Thoracic aorta (tissue), 2 donors: ENCODE measurements at regions not wholly inside any gene's neighbourhood (a gene's known extent, or its start where the extent isn't known, plus 50 kb on each side); places are given as distances from the start of the nearest gene placed in this dataset.
"Not testable (repeated sequence)": the region's sequence is repeated elsewhere in the genome, so short reads cannot be mapped to it uniquely, and the experiment has no call there.

Source experiments
- ATAC-seq: fragments of 150-250 bp; one replicate; pipeline ENCODE4 v1.8.0; 2017; ENCODE audit warnings: low read depth; ENCODE audit not compliant: insufficient number of reproducible peaks, low FRiP score
- DNase-seq: peaks from one replicate; pipeline ENCODE4 v3.0.0-alpha.2; 2020; ENCODE audit warnings: low spot score
- H3K27ac ChIP-seq, 2 donors: fragments of 200-600 bp; sonication (generic); 1 replicate in 1 of 2; 2 replicates in 1 of 2; pipeline ENCODE4 v1.5.1; 2016; ENCODE audit warnings: mild to moderate bottlenecking in 2 of 2, moderate library complexity in 2 of 2
- H3K27me3 ChIP-seq: fragments of 200-600 bp; sonication (generic); replicated peaks from 2 replicates; pipeline ENCODE4 v1.6.0; 2016; ENCODE audit warnings: mild to moderate bottlenecking; ENCODE audit not compliant: insufficient read depth
- H3K36me3 ChIP-seq: fragments of 200-600 bp; sonication (generic); one replicate; pipeline ENCODE4 v1.5.1; 2016
- H3K4me1 ChIP-seq, 2 donors: fragments of 200-600 bp; sonication (generic); 1 replicate in 1 of 2; 2 replicates in 1 of 2; pipeline versions ENCODE4 v1.5.1 to v1.6.0; 2016; ENCODE audit warnings: low read depth in 2 of 2, mild to moderate bottlenecking in 1 of 2; ENCODE audit not compliant: control insufficient read depth in 1 of 2
- H3K4me3 ChIP-seq: fragments of 200-600 bp; sonication (generic); 2 replicates; pipeline ENCODE4 v1.5.1; 2016; ENCODE audit warnings: mild to moderate bottlenecking
- H3K9me3 ChIP-seq: fragments of 200-600 bp; sonication (generic); 2 replicates; pipeline ENCODE4 v1.5.1; 2016
- CTCF ChIP-seq: fragments of 200-600 bp; sonication (generic); IDR thresholded peaks from one replicate; pipeline ENCODE4 v1.5.1; 2019; ENCODE audit warnings: antibody characterized with exemption

GRCh38 chr10:3567291-3567963 lies 217.6 kb downstream of the KLF6 start:
- H3K27me3 ChIP-seq: no peaks in the 10 kb centered on the region
- no peaks in the 10 kb centered on the region for H3K9me3 ChIP-seq
- peaks cover 6 to 15% of the 10 kb centered on the region in 2 donors for H3K4me1 ChIP-seq
- H3K4me3 ChIP-seq: no peak overlapping the region
- no peak overlapping the region for H3K27ac ChIP-seq
- no peak for DNase-seq
- ATAC-seq: no peak
- no peak for TF ChIP-seq CTCF
- H3K36me3 ChIP-seq: no peaks in the 10 kb centered on the region

GRCh38 chr10:3566627-3567026 lies 218.4 kb downstream of the KLF6 start:
- Histone ChIP-seq H3K36me3 (no peaks in the 10 kb centered on the region), H3K9me3 (no peaks in the 10 kb centered on the region), H3K4me3 (no peak overlapping the region), H3K4me1 (peaks cover 6 to 15% of the 10 kb centered on the region in 2 donors), H3K27me3 (no peaks in the 10 kb centered on the region), H3K27ac (no peak overlapping the region)
- DNase-seq (no peak), ATAC-seq (no peak)
- no peak for TF ChIP-seq CTCF

- H3K36me3 ChIP-seq: no peaks in the 10 kb centered on the region
- no peak overlapping the region for H3K4me3 ChIP-seq
- H3K4me1 ChIP-seq: no peaks in the 10 kb centered on the region
- H3K27me3 ChIP-seq: no peaks in the 10 kb centered on the region
- ATAC-seq: no peak
- no peaks in the 10 kb centered on the region for H3K9me3 ChIP-seq
- TF ChIP-seq CTCF: no peak
- H3K27ac ChIP-seq: no peak overlapping the region
- no peak for DNase-seq
Measured at GRCh38 chr10:3564346-3565002, 220.5 kb downstream of the KLF6 start.

- TF ChIP-seq CTCF: no peak
- DNase-seq (no peak), ATAC-seq (no peak)
- Histone ChIP-seq H3K36me3 (no peaks in the 10 kb centered on the region), H3K27ac (no peak overlapping the region), H3K27me3 (no peaks in the 10 kb centered on the region), H3K9me3 (no peaks in the 10 kb centered on the region), H3K4me3 (no peak overlapping the region), H3K4me1 (no peaks in the 10 kb centered on the region)
Measured at GRCh38 chr10:3563298-3563697, 221.7 kb downstream of the KLF6 start.

GRCh38 chr10:3560628-3561027 lies 224.4 kb downstream of the KLF6 start:
- DNase-seq, H3K4me3 ChIP-seq, H3K9me3 ChIP-seq, H3K4me1 ChIP-seq, H3K36me3 ChIP-seq, H3K27ac ChIP-seq, H3K27me3 ChIP-seq, ATAC-seq: not testable (repeated sequence)

- H3K27me3 ChIP-seq: no peaks in the 10 kb centered on the region
- ATAC-seq: no peak
Measured at GRCh38 chr10:3559527-3559926, 225.5 kb downstream of the KLF6 start.

More at GRCh38 chr10:3559527-3559926, 225.5 kb downstream of the KLF6 start:
- Histone ChIP-seq H3K9me3 (no peaks in the 10 kb centered on the region), H3K4me3 (no peak overlapping the region), H3K27ac (no peak overlapping the region), H3K4me1 (no peaks in the 10 kb centered on the region), H3K36me3 (no peaks in the 10 kb centered on the region)
- TF ChIP-seq CTCF: no peak
- no peak for DNase-seq
